ENCODE measurements at regions not wholly inside any gene's neighbourhood (a gene's known extent, or its start where the extent isn't known, plus 50 kb on each side); places are given as distances from the start of the nearest gene placed in this dataset.

DNA sequence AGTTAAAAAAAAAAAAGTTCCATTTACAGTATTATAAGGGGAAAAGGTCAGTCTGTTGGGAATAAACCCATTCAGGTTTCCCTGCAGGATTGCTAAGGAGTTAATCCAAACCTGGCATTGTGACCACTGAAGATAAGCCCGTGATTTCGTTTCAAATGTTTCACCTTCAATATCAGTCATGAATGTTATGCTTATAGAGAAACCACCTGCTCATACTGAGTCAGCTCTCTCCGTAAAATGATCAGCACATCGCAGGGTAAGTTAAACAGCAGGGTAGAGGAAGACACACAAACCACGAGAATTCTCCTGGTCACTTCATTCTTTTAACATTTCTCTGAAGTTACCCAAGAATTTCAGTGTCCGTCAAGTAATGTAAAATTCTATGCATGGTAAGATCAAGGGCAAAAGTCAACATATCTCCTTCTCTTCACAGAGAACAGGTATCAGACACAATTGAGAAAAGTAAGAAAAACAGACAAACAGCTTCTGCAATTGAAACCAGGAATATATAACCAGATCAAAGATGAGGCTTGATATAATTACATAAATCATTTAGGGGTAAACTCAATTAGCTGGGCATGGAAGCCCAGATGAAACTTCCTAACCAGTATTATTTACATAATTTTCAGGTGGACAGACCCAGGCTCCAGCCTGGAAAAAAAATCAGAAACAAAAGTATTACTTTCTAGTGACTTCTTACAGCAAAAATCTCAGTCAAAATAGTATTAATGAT lies 67.6 kb upstream of the ARHGEF3 start:
- no peaks in the 10 kb centered on the region for H3K27me3 ChIP-seq
- H3K36me3 ChIP-seq = no peaks in the 10 kb centered on the region
- H3K9me3 ChIP-seq (replicated peaks in 1 of 11) = no peaks in the 10 kb centered on the region
- no peaks in the 10 kb centered on the region for H4K20me1 ChIP-seq
- H3K9ac ChIP-seq = no peak overlapping the region
- no peak for TF ChIP-seq Cebpa-rat (IDR thresholded peaks at IDR 0.05)
- H3K4me3 ChIP-seq = no peak overlapping the region
- H3K4me2 ChIP-seq = no peak overlapping the region
- H3K27ac ChIP-seq = no peak overlapping the region
- H3K4me1 ChIP-seq = 0 out of 20 replicates have a peak, but pooled peaks cover 0 to 8% (median 0%) of the 10 kb centered on the region in 10 experiments

- 0 out of 20 replicates have a peak, but pooled peaks cover 0 to 8% (median 0%) of the 10 kb centered on the region in 10 experiments for H3K4me1 ChIP-seq
- no peak overlapping the region for H3K4me3 ChIP-seq
- H3K36me3 ChIP-seq = no peaks in the 10 kb centered on the region
- no peaks in the 10 kb centered on the region for H3K9me3 ChIP-seq (replicated peaks in 1 of 11)
- no peak overlapping the region for H3K9ac ChIP-seq
- H3K4me2 ChIP-seq = no peak overlapping the region
- H3K27ac ChIP-seq = no peak overlapping the region
- no peaks in the 10 kb centered on the region for H3K27me3 ChIP-seq
- H4K20me1 ChIP-seq = no peaks in the 10 kb centered on the region
- TF ChIP-seq Cebpa-rat (IDR thresholded peaks at IDR 0.05) = no peak
Observed at GRCh38 chr3:56868706-56869105, 67.0 kb upstream of the ARHGEF3 start.

- no peak overlapping the region for H3K4me3 ChIP-seq
- no peaks in the 10 kb centered on the region for H3K9me3 ChIP-seq (replicated peaks in 1 of 11)
- H3K4me1 ChIP-seq = peaks cover 0 to 8% (median 0%) of the 10 kb centered on the region in 10 experiments; a peak in 1 of 20 replicates
- TF ChIP-seq Cebpa-rat (IDR thresholded peaks at IDR 0.05) = no peak
- H3K27me3 ChIP-seq = no peaks in the 10 kb centered on the region
- no peak overlapping the region for H3K9ac ChIP-seq
- no peaks in the 10 kb centered on the region for H3K36me3 ChIP-seq
- H3K27ac ChIP-seq = no peak overlapping the region
- no peaks in the 10 kb centered on the region for H4K20me1 ChIP-seq
- H3K4me2 ChIP-seq = peak overlapping the region in 2 of 11 experiments; percentile 9 to 44; a peak in 3 of 22 replicates
Observed at GRCh38 chr3:56867671-56868070, 65.9 kb upstream of the ARHGEF3 start.

DNA sequence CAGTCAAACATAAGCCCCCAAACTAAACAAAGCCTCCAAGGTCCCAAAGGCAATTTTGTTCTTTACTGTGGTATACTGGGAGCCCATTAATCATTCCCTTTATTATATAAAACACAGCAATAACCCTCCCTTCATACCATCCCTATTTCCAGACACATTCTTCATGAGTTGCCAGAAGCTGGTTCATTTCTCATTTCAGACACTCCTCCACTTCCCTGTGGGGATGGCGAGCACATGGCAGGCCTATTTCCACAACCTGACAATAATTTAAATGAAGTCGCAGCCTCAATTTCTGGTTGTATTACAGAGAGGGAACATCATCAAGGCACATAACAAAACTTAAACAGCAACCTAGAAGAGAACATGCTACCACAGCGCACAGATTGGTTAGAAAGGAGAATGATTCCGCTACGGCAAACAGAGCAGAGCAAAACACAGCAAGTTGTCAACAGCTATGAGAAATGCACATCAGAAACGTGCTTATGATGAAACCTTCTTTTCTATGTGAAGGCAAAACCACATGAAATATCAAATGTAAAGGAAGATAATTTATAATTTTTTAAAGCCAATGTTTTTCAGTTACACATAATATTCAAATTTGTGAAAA lies 63.3 kb upstream of the ARHGEF3 start:
- Histone ChIP-seq H3K27me3 (no peaks in the 10 kb centered on the region), H3K4me2 (no peak overlapping the region), H3K36me3 (no peaks in the 10 kb centered on the region), H3K27ac (no peak overlapping the region), H4K20me1 (no peaks in the 10 kb centered on the region), H3K9me3 (replicated peaks in 1 of 11) (no peaks in the 10 kb centered on the region), H3K4me1 (peaks cover 0 to 12% (median 0%) of the 10 kb centered on the region in 10 experiments; a peak in 1 of 20 replicates), H3K4me3 (no peak overlapping the region), H3K9ac (no peak overlapping the region)
- no peak for TF ChIP-seq Cebpa-rat (IDR thresholded peaks at IDR 0.05)

- H3K4me3 ChIP-seq = no peak overlapping the region
- peaks cover 0 to 12% (median 0%) of the 10 kb centered on the region in 10 experiments; a peak in 1 of 20 replicates for H3K4me1 ChIP-seq
- H3K36me3 ChIP-seq = no peaks in the 10 kb centered on the region
- no peak overlapping the region for H3K9ac ChIP-seq
- no peak overlapping the region for H3K27ac ChIP-seq
- no peaks in the 10 kb centered on the region for H3K27me3 ChIP-seq
- H4K20me1 ChIP-seq = no peaks in the 10 kb centered on the region
- no peak for TF ChIP-seq Cebpa-rat (IDR thresholded peaks at IDR 0.05)
- H3K4me2 ChIP-seq = no peak overlapping the region
- H3K9me3 ChIP-seq (replicated peaks in 1 of 11) = no peaks in the 10 kb centered on the region
Observed at GRCh38 chr3:56864090-56864489, 62.3 kb upstream of the ARHGEF3 start.

DNA sequence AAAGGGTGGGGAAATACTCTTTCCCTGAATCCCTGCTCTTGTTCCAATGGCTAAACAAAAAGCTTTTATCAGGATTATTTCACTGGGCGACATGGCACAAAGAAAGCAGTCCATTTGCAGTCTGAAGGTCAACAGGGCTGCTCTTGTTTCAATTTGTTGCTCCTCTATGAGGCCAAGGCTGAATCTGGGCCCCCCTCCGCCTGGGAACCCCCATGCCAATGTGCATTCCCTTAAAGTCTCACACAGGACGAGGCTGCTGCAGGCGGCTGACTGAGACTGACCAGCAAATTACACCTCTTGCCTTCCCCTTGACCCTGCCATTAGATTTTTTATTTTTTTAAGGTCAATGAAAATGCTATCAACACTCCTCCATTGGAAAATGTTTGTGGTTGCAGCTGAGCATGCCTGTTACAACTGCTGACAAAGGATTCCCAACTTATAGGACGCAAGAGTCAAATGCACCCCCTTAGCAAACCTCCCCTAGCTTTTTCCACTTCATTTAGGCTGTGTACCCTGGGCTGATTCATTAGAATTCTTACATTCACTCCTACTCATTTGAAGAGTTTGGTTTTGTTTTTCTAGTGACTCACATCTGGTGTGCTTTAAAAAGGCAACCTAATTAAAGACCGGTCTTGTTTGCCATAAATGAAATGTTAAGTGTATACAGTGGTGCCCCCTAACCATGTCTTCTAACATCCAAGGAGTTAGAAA lies 60.8 kb upstream of the ARHGEF3 start:
- peak overlapping the region in 2 of 11 experiments; percentile 0 to 1; a peak in 2 of 22 replicates for H3K4me2 ChIP-seq
- H3K4me3 ChIP-seq = no peak overlapping the region
- H3K9me3 ChIP-seq (replicated peaks in 1 of 11) = no peaks in the 10 kb centered on the region
- H3K9ac ChIP-seq = no peak overlapping the region
- no peaks in the 10 kb centered on the region for H3K27me3 ChIP-seq
- H3K27ac ChIP-seq = no peak overlapping the region
- no peak for TF ChIP-seq Cebpa-rat (IDR thresholded peaks at IDR 0.05)
- H3K36me3 ChIP-seq = no peaks in the 10 kb centered on the region
- peaks cover 0 to 8% (median 0%) of the 10 kb centered on the region in 10 experiments; a peak in 1 of 20 replicates for H3K4me1 ChIP-seq
- no peaks in the 10 kb centered on the region for H4K20me1 ChIP-seq

DNA sequence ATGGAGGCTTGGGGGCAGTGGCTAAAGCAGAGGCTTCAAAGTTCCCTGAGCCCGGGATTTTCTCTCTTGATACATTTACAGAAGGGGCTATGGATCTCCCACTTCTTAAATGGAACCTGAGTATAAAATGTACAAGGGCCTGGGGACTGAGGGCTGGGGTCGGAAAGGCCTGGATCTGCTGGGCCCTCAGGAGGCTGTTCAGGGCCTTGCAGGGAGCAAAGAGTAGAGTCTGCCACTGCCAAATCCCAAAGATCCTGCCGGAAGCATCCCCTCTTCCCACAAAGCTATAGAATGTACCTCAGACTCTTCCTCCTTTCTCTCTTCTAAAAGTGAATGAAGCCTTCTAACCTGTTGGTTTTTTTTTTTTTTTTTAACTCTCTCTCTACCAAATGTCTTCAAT lies 59.8 kb upstream of the ARHGEF3 start:
- H3K27me3 ChIP-seq = no peaks in the 10 kb centered on the region
- no peak overlapping the region for H3K9ac ChIP-seq
- H3K36me3 ChIP-seq = no peaks in the 10 kb centered on the region
- H3K4me2 ChIP-seq = no peak overlapping the region
- no peak for TF ChIP-seq Cebpa-rat (IDR thresholded peaks at IDR 0.05)
- H4K20me1 ChIP-seq = no peaks in the 10 kb centered on the region
- H3K4me1 ChIP-seq = peaks cover 0 to 6% (median 0%) of the 10 kb centered on the region in 10 experiments; a peak in 1 of 20 replicates
- H3K27ac ChIP-seq = no peak overlapping the region
- H3K9me3 ChIP-seq (replicated peaks in 1 of 11) = no peaks in the 10 kb centered on the region
- no peak overlapping the region for H3K4me3 ChIP-seq

DNA sequence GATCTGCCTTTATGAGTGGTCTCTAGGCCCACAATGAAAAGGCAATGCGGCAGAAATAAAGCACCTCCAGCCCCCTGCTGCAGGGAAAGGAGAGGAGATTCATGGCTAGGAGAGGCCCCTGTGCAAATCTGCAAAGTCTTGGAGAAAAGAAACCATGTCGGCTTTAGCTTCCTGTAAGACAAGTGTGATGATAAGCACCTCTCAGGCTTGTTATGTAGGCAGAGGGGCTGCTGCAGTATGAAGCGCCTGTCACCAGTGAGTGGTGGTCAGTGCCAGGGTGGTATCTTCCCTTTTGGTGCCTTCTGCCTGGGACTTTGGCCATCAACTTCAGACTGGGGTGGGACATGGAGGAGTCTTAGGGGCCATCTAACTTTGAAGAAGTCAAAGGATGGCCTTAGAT lies 59.2 kb upstream of the ARHGEF3 start:
- Histone ChIP-seq H3K9me3 (replicated peaks in 1 of 11) (no peaks in the 10 kb centered on the region), H4K20me1 (no peaks in the 10 kb centered on the region), H3K36me3 (no peaks in the 10 kb centered on the region), H3K27me3 (no peaks in the 10 kb centered on the region), H3K4me2 (no peak overlapping the region), H3K9ac (no peak overlapping the region), H3K4me1 (peaks cover 0 to 9% (median 0%) of the 10 kb centered on the region in 10 experiments; a peak in 2 of 20 replicates), H3K4me3 (no peak overlapping the region), H3K27ac (no peak overlapping the region)
- no peak for TF ChIP-seq Cebpa-rat (IDR thresholded peaks at IDR 0.05)

DNA sequence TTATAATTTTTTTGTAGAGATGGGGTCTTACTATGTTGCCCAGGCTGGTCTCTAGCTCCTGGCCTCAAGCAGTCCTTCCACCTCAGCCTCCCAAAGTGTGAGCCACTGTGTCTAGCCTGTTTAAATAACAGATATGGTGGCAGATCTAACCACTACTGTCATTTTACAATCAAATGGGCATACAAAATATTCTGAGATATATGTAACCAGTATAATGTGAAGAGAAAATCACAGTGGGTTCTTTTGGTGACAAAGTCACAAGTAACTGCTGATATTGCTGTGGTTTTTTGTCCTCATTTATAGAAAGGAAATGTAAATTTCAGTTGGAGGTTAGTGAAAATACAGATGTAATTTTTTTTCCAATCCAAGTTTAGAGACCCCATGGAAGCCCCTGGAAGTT lies 58.6 kb upstream of the ARHGEF3 start:
- no peak overlapping the region for H3K27ac ChIP-seq
- TF ChIP-seq Cebpa-rat (IDR thresholded peaks at IDR 0.05) = no peak
- no peaks in the 10 kb centered on the region for H3K36me3 ChIP-seq
- H3K4me1 ChIP-seq = peaks cover 0 to 10% (median 0%) of the 10 kb centered on the region in 10 experiments; a peak in 2 of 20 replicates
- H3K9ac ChIP-seq = no peak overlapping the region
- no peaks in the 10 kb centered on the region for H3K27me3 ChIP-seq
- H3K9me3 ChIP-seq (replicated peaks in 1 of 11) = no peaks in the 10 kb centered on the region
- no peaks in the 10 kb centered on the region for H4K20me1 ChIP-seq
- H3K4me2 ChIP-seq = no peak overlapping the region
- no peak overlapping the region for H3K4me3 ChIP-seq

Measured in BLaER1 treated with 17β-estradiol and CSF1 and Interleukin-3, amounts not matched to agents 10 nM and 100 nM (cell line).